Peyer's patch (tissue), 4 donors: ENCODE measurements at regions not wholly inside any gene's neighbourhood (a gene's known extent, or its start where the extent isn't known, plus 50 kb on each side); places are given as distances from the start of the nearest gene placed in this dataset.
"Not testable (repeated sequence)": the region's sequence is repeated elsewhere in the genome, so short reads cannot be mapped to it uniquely, and the experiment has no call there.

ENCODE experiments used
- DNase-seq, 3 donors: peaks; one replicate each; pipeline ENCODE4 v3.0.0-alpha.2; 2017 to 2019
- H3K27ac ChIP-seq, 4 donors: fragments of 200-600 bp; sonication (generic); one replicate each; pipeline ENCODE4 v1.5.1; 2016 to 2019
- H3K27me3 ChIP-seq, 2 donors: fragments of 200-600 bp; sonication (generic); one replicate each; pipeline ENCODE4 v1.5.1; 2019
- H3K36me3 ChIP-seq, 3 donors: fragments of 200-600 bp; sonication (generic); one replicate each; pipeline ENCODE4 v1.5.1; 2016 to 2019
- H3K4me1 ChIP-seq, 4 donors: fragments of 200-600 bp; sonication (generic); one replicate each; pipeline ENCODE4 v1.5.1; 2016 to 2019
- H3K4me3 ChIP-seq, 4 donors: fragments of 200-600 bp; sonication (generic); 1 replicate in 3 of 4; 2 replicates in 1 of 4; pipeline ENCODE4 v1.5.1; 2016 to 2019; ENCODE audit warnings: mild to moderate bottlenecking in 1 of 4
- H3K9me3 ChIP-seq, 4 donors: fragments of 200-600 bp; sonication (generic); one replicate each; pipeline ENCODE4 v1.5.1; 2016 to 2019; ENCODE audit warnings: mild to moderate bottlenecking in 1 of 4
- CTCF ChIP-seq, 6 experiments: fragments of 450-650 bp in 4 of 6; fragments of 200-600 bp in 2 of 6; sonication (generic) in 1 of 6; IDR thresholded peaks; one replicate each; pipeline ENCODE4 v1.5.1; 2017 to 2019; ENCODE audit warnings: antibody characterized with exemption in 6 of 6, mild to moderate bottlenecking in 3 of 6, moderate library complexity in 1 of 6
- POLR2A ChIP-seq, 2 donors: fragments of 450-650 bp; IDR thresholded peaks; one replicate each; pipeline ENCODE4 v1.5.1; 2017; ENCODE audit warnings: antibody characterized with exemption in 2 of 2, mild to moderate bottlenecking in 2 of 2, moderate library complexity in 2 of 2

GRCh38 chr2:194380011-194380410 is 1277.0 kb upstream of the SLC39A10 start:
- Histone ChIP-seq H3K4me1 (no peaks in the 10 kb centered on the region), H3K27me3 (no peaks in the 10 kb centered on the region), H3K27ac (no peak overlapping the region), H3K36me3 (no peaks in the 10 kb centered on the region), H3K4me3 (no peak overlapping the region), H3K9me3 (peaks cover 0 to 4% (median 0%) of the 10 kb centered on the region in 4 donors)
- no peak for DNase-seq
- TF ChIP-seq POLR2A (IDR thresholded peaks at IDR 0.05): no peak
- TF ChIP-seq CTCF (IDR thresholded peaks at IDR 0.05): no peak

DNA sequence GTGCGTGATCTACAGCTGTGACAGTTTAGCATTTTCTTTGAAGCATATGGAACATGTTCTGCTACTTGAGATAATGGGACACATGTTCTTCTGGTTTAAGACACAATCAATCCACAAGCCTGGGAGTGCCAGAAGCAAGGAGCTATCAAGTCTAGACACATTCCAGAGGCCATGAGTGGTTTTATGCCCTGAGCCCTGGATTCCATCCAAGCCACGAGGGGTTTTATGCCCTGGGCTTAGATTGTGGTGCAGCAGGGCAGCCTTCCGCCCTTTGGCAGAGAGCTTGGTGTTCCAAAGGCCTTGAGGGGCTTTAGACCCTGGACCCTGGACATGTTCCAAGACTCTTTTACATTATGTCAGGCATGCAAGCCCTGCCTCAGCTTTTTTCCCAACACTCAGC is 1289.6 kb upstream of the SLC39A10 start:
- H3K9me3 ChIP-seq, H3K4me3 ChIP-seq, DNase-seq, H3K27me3 ChIP-seq, H3K27ac ChIP-seq, H3K36me3 ChIP-seq, H3K4me1 ChIP-seq: not testable (repeated sequence)

GRCh38 chr2:194363878-194364277 is 1293.1 kb upstream of the SLC39A10 start:
- no peak overlapping the region for H3K4me3 ChIP-seq
- no peaks in the 10 kb centered on the region for H3K4me1 ChIP-seq
- no peak for TF ChIP-seq CTCF (IDR thresholded peaks at IDR 0.05)
- no peak for TF ChIP-seq POLR2A (IDR thresholded peaks at IDR 0.05)

DNA sequence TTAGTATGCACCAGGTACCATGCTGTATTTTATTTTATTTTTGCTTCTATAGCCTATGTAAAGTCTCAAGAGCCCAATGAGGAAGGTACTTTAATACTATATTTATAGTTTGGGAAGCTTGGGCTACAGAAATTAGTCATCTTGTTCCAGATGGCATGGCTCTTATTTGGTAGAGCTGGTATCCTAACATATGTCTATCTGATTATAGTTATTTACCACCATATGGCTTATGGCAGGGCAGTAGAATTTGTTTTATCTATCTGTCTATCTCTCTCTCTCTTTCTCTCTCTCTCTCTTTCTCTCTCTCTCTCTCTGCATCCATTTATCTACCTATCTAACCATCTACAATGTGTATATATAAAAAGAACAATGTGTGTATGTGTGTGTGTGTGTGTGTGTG is 1293.7 kb upstream of the SLC39A10 start:
- no peaks in the 10 kb centered on the region for H3K36me3 ChIP-seq
- H3K27me3 ChIP-seq: no peaks in the 10 kb centered on the region
- TF ChIP-seq CTCF (IDR thresholded peaks at IDR 0.05) (no peak), POLR2A (IDR thresholded peaks at IDR 0.05) (no peak)
- no peaks in the 10 kb centered on the region for H3K9me3 ChIP-seq
- no peak overlapping the region for H3K27ac ChIP-seq
- no peak for DNase-seq
- H3K4me3 ChIP-seq: no peak overlapping the region
- H3K4me1 ChIP-seq: no peaks in the 10 kb centered on the region

More at GRCh38 chr2:194363878-194364277, 1293.1 kb upstream of the SLC39A10 start:
- no peaks in the 10 kb centered on the region for H3K27me3 ChIP-seq
- no peak overlapping the region for H3K27ac ChIP-seq
- no peaks in the 10 kb centered on the region for H3K9me3 ChIP-seq
- H3K36me3 ChIP-seq: no peaks in the 10 kb centered on the region
- DNase-seq: no peak

- no peaks in the 10 kb centered on the region for H3K36me3 ChIP-seq
- no peaks in the 10 kb centered on the region for H3K27me3 ChIP-seq
- no peak for DNase-seq
- no peak overlapping the region for H3K27ac ChIP-seq
- no peak overlapping the region for H3K4me3 ChIP-seq
- no peaks in the 10 kb centered on the region for H3K9me3 ChIP-seq
- no peak for TF ChIP-seq POLR2A (IDR thresholded peaks at IDR 0.05)
- TF ChIP-seq CTCF (IDR thresholded peaks at IDR 0.05): no peak
- no peaks in the 10 kb centered on the region for H3K4me1 ChIP-seq
Observed at GRCh38 chr2:194352505-194352904, 1304.5 kb upstream of the SLC39A10 start.

DNA sequence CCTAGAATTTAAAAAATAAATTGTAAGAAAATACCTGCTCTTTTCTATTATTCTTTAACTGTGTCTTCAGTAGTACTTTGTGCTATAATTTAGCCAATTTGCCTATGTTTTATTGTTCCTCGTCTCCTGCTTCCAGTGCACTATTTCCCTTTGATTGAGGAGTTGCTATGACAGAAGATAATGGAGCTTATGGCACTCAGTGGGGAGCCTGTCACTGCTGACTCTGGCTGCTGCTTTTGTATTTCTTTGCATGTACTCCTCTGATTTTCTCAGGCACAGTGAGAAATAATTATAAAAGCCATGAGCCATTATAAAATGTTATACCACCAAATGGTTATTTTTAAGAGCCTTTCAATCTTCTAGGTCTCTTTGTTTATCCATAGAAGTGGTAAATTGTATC is 1310.8 kb upstream of the SLC39A10 start:
- Histone ChIP-seq H3K9me3 (no peaks in the 10 kb centered on the region), H3K4me1 (no peaks in the 10 kb centered on the region), H3K4me3 (no peak overlapping the region), H3K36me3 (no peaks in the 10 kb centered on the region), H3K27me3 (no peaks in the 10 kb centered on the region), H3K27ac (no peak overlapping the region)
- DNase-seq: no peak
- TF ChIP-seq POLR2A (IDR thresholded peaks at IDR 0.05): no peak
- no peak for TF ChIP-seq CTCF (IDR thresholded peaks at IDR 0.05)
